Natural killer cell (primary cell): ENCODE measurements at regions not wholly inside any gene's neighbourhood (a gene's known extent, or its start where the extent isn't known, plus 50 kb on each side); places are given as distances from the start of the nearest gene placed in this dataset.

Experiments
- ATAC-seq, 3 donors: fragments of 150-1000 bp in 2 of 3; fragments of 200-7000 bp in 1 of 3; cut with Tn5 transposase; 1 replicate in 1 of 3; 2 replicates in 2 of 3; pipeline ENCODE4 v1.10.0; 2021; ENCODE audit warnings: mild to moderate bottlenecking in 2 of 3, moderate library complexity in 2 of 3
- DNase-seq, 2 donors: peaks; one replicate each; pipeline versions ENCODE4 v3.0.0 to v3.0.0-alpha.2; 2013 to 2021; ENCODE audit warnings: mixed read lengths in 1 of 2
- H3K27ac ChIP-seq: one replicate; pipeline ENCODE4 v1.5.1; 2013; ENCODE audit warnings: mild to moderate bottlenecking, low read length
- H3K27me3 ChIP-seq: one replicate; pipeline ENCODE4 v1.6.1; 2013; ENCODE audit warnings: low read length; ENCODE audit not compliant: control insufficient read depth, insufficient read depth
- H3K36me3 ChIP-seq: one replicate; pipeline ENCODE4 v1.6.1; 2013; ENCODE audit warnings: low read length; ENCODE audit not compliant: control insufficient read depth, insufficient read depth
- H3K4me1 ChIP-seq: one replicate; pipeline ENCODE4 v1.6.1; 2013; ENCODE audit warnings: low read length; ENCODE audit not compliant: control insufficient read depth, insufficient read depth
- H3K4me3 ChIP-seq: one replicate; pipeline ENCODE4 v1.5.1; 2013; ENCODE audit warnings: low read length
- H3K9me3 ChIP-seq: one replicate; pipeline ENCODE4 v1.6.1; 2013; ENCODE audit warnings: low read length; ENCODE audit not compliant: control insufficient read depth, insufficient read depth
- H3K27ac Mint-ChIP-seq, 2 donors: one replicate each; pipeline ENCODE4 v1.8.0; 2022; ENCODE audit warnings: mild to moderate bottlenecking in 2 of 2, mixed read lengths in 2 of 2, moderate library complexity in 1 of 2
- H3K27me3 Mint-ChIP-seq, 2 donors: one replicate each; pipeline ENCODE4 v1.8.0; 2022; ENCODE audit warnings: low read depth in 2 of 2, mixed read lengths in 2 of 2
- H3K36me3 Mint-ChIP-seq: one replicate; pipeline ENCODE4 v1.8.0; 2022; ENCODE audit warnings: mixed read lengths
- H3K4me1 Mint-ChIP-seq, 2 donors: one replicate each; pipeline ENCODE4 v1.8.0; 2022; ENCODE audit warnings: mixed read lengths in 2 of 2
- H3K4me3 Mint-ChIP-seq: one replicate; pipeline ENCODE4 v1.8.0; 2022; ENCODE audit warnings: mild to moderate bottlenecking, moderate library complexity, mixed read lengths
- H3K9me3 Mint-ChIP-seq, 2 donors: one replicate each; pipeline ENCODE4 v1.8.0; 2022; ENCODE audit warnings: mixed read lengths in 2 of 2
- WGBS: methylation state at CpG from one replicate; pipeline ENCODE4 v1.1.7; 2013; ENCODE audit warnings: missing lambda C conversion rate; ENCODE audit not compliant: insufficient coverage; 5-methylcytosine and 5-hydroxymethylcytosine counted together
- intact Hi-C: fragments of 100-400 bp; cut with micrococcal nuclease; formaldehyde crosslinking; loops from one replicate; pipeline ENCODE4 v1.14.2; 2022
- TF ChIP-seq, protein P1 (sequence below): fragments of 200-600 bp; IDR thresholded peaks from one replicate; pipeline ENCODE4 v1.8.0; 2022; ENCODE audit warnings: antibody characterized with exemption

DNA sequence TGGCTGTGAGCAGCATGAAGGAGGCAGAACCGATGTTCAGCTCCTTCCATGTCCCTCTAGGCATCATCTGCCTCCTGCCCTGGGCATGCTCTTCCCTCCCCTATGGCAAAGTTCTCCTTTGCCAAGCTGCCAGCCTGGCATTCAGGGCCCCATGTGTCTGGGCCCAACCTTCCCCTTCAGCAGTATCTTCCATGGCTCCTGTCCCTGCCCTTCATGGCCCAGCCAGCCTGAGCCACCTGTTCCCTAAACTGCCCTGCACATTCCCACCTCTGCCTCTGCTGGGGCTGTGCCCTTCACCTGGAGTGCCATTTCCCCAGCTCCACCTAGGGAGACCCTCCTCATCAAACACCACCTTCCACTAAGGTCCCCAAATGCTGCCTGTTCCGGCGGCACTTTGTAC is 74.0 kb upstream of the TCL1A start:
- DNase-seq (no peak), ATAC-seq (no peak)
- WGBS = 91% methylated on average over 3 of the region's 3 CpGs
- Mint-ChIP-seq H3K36me3 (no peaks in the 10 kb centered on the region), H3K27me3 (peaks cover 0 to 2% of the 10 kb centered on the region in 2 donors), H3K9me3 (no peaks in the 10 kb centered on the region), H3K4me1 (no peaks in the 10 kb centered on the region), H3K4me3 (no peak overlapping the region), H3K27ac (no peak overlapping the region)
- Histone ChIP-seq H3K27me3 (no peaks in the 10 kb centered on the region), H3K9me3 (no peaks in the 10 kb centered on the region), H3K36me3 (no peaks in the 10 kb centered on the region), H3K4me3 (no peak overlapping the region), H3K27ac (no peak overlapping the region), H3K4me1 (no peaks in the 10 kb centered on the region)
- intact Hi-C loops = no loop called here
- TF ChIP-seq, protein P1, sequence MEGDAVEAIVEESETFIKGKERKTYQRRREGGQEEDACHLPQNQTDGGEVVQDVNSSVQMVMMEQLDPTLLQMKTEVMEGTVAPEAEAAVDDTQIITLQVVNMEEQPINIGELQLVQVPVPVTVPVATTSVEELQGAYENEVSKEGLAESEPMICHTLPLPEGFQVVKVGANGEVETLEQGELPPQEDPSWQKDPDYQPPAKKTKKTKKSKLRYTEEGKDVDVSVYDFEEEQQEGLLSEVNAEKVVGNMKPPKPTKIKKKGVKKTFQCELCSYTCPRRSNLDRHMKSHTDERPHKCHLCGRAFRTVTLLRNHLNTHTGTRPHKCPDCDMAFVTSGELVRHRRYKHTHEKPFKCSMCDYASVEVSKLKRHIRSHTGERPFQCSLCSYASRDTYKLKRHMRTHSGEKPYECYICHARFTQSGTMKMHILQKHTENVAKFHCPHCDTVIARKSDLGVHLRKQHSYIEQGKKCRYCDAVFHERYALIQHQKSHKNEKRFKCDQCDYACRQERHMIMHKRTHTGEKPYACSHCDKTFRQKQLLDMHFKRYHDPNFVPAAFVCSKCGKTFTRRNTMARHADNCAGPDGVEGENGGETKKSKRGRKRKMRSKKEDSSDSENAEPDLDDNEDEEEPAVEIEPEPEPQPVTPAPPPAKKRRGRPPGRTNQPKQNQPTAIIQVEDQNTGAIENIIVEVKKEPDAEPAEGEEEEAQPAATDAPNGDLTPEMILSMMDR = no peak

DNA sequence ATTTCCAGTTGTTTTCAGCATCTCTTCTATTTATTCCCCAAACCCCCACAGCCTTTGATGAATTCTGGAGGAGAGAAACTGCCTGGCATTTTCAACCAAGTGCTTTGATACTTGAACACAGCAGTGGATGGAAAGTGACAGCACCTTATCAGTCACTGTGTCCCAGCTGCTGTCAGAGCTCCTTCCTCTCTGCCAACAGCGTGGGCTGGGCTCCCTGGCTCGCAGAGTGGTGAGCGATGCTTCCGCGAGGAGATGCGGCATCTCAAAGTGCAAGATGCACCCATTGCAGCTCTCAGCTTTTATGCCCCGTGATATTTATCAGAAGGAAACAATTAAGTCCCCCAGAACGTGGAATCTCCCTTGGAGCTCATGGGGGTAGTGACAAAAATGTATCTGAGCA is 72.6 kb upstream of the TCL1A start:
- Histone ChIP-seq H3K4me3 (no peak overlapping the region), H3K27me3 (no peaks in the 10 kb centered on the region), H3K36me3 (no peaks in the 10 kb centered on the region), H3K27ac (no peak overlapping the region), H3K4me1 (no peaks in the 10 kb centered on the region), H3K9me3 (no peaks in the 10 kb centered on the region)
- DNase-seq = no peak
- ATAC-seq = no peak
- no peak overlapping the region for H3K4me3 Mint-ChIP-seq
- H3K27me3 Mint-ChIP-seq = no peaks in the 10 kb centered on the region
- no peaks in the 10 kb centered on the region for H3K36me3 Mint-ChIP-seq
- no peaks in the 10 kb centered on the region for H3K9me3 Mint-ChIP-seq
- TF ChIP-seq, protein P1 = no peak
- intact Hi-C loops = no loop called here
- H3K4me1 Mint-ChIP-seq = no peaks in the 10 kb centered on the region
- no peak overlapping the region for H3K27ac Mint-ChIP-seq
- WGBS = 74% methylated on average over 8 of the region's 8 CpGs

DNA sequence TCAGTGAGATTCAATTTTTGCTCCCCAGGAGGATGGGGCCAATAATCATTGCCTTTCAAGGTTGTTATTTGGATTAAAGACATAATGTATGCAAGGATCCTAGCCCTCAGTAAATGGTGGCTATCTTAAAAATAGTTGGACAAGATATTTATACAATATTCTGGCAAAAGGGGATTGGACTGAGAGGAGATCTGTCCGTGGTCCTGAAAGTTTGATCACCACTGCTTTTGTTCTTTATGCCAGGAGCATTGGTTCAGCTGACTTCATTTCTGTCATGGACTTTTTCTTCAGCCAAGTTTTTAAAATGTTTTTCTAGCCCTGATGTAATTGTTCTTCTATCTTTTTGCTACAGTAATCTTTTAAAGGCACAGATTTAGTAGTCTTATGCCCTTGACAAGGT is 70.2 kb upstream of the TCL1A start:
- ATAC-seq = no peak

More for the DNA sequence above, 70.2 kb upstream of the TCL1A start:
- H3K27me3 Mint-ChIP-seq = no peaks in the 10 kb centered on the region
- Histone ChIP-seq H3K4me1 (no peaks in the 10 kb centered on the region), H3K9me3 (no peaks in the 10 kb centered on the region), H3K4me3 (no peak overlapping the region), H3K36me3 (no peaks in the 10 kb centered on the region), H3K27ac (no peak overlapping the region), H3K27me3 (no peaks in the 10 kb centered on the region)
- WGBS = 4% methylated on average over 1 of the region's 1 CpG
- peak in 1 of 2 donors; percentile 34 for DNase-seq
- H3K27ac Mint-ChIP-seq = no peak overlapping the region
- TF ChIP-seq, protein P1 = no peak
- H3K9me3 Mint-ChIP-seq = no peaks in the 10 kb centered on the region
- intact Hi-C loops = no loop called here
- H3K36me3 Mint-ChIP-seq = no peaks in the 10 kb centered on the region
- H3K4me3 Mint-ChIP-seq = no peak overlapping the region
- no peaks in the 10 kb centered on the region for H3K4me1 Mint-ChIP-seq
